GM18870 (cell line): ENCODE measurements at regions not wholly inside any gene's neighbourhood (a gene's known extent, or its start where the extent isn't known, plus 50 kb on each side); places are given as distances from the start of the nearest gene placed in this dataset.

ENCODE experiments used
- ATAC-seq: cut with Tn5 transposase; IDR thresholded peaks from one replicate; pipeline ENCODE4 v1.9.1; 2021; ENCODE audit warnings: moderate library complexity; ENCODE audit not compliant: unreplicated experiment

GRCh38 chr3:59593380-59593779, 543.6 kb upstream of the CFAP20DC start:
- no peak for ATAC-seq

GRCh38 chr3:59580996-59581395, 531.2 kb upstream of the CFAP20DC start:
- ATAC-seq, result no peak

GRCh38 chr3:59580499-59580898, 530.7 kb upstream of the CFAP20DC start:
- no peak for ATAC-seq

- ATAC-seq, result no peak
These were observed 528.3 kb upstream of the CFAP20DC start for GRCh38 chr3:59578129-59578528.

GRCh38 chr3:59576606-59577005, 526.8 kb upstream of the CFAP20DC start:
- ATAC-seq, result no peak

- peak; percentile 72 for ATAC-seq
These were observed 525.5 kb upstream of the CFAP20DC start for GRCh38 chr3:59575113-59576001.

- ATAC-seq, result no peak
These were observed 524.1 kb upstream of the CFAP20DC start for GRCh38 chr3:59573911-59574310.

GRCh38 chr3:59572106-59572505, 522.3 kb upstream of the CFAP20DC start:
- no peak for ATAC-seq

- no peak for ATAC-seq
These were observed 521.0 kb upstream of the CFAP20DC start for GRCh38 chr3:59570806-59571205.

- no peak for ATAC-seq
These were observed 517.8 kb upstream of the CFAP20DC start for GRCh38 chr3:59567661-59568060.

- ATAC-seq, result peak; percentile 95
These were observed 516.7 kb upstream of the CFAP20DC start for GRCh38 chr3:59566481-59566975.

- ATAC-seq, result no peak
These were observed 515.3 kb upstream of the CFAP20DC start for GRCh38 chr3:59565125-59565524.

GRCh38 chr3:59563966-59564365, 514.1 kb upstream of the CFAP20DC start:
- no peak for ATAC-seq

- ATAC-seq, result no peak
These were observed 513.3 kb upstream of the CFAP20DC start for GRCh38 chr3:59563072-59563605.

- no peak for ATAC-seq
These were observed 510.1 kb upstream of the CFAP20DC start for GRCh38 chr3:59559721-59560435.

- no peak for ATAC-seq
These were observed 509.3 kb upstream of the CFAP20DC start for GRCh38 chr3:59558906-59559720.

- no peak for ATAC-seq
These were observed 505.9 kb upstream of the CFAP20DC start for GRCh38 chr3:59555593-59556315.

- no peak for ATAC-seq
These were observed 503.3 kb upstream of the CFAP20DC start for GRCh38 chr3:59553076-59553475.

- ATAC-seq, result no peak
These were observed 502.0 kb upstream of the CFAP20DC start for GRCh38 chr3:59551834-59552233.

GRCh38 chr3:59549962-59550361, 500.1 kb upstream of the CFAP20DC start:
- ATAC-seq, result no peak
